Liver (tissue), 8 donors: ENCODE measurements at regions not wholly inside any gene's neighbourhood (a gene's known extent, or its start where the extent isn't known, plus 50 kb on each side); places are given as distances from the start of the nearest gene placed in this dataset.

Source experiments
- DNase-seq: peaks from one replicate; pipeline ENCODE4 v3.0.0-alpha.2; 2017; ENCODE audit warnings: low spot score
- H3K27ac ChIP-seq, 2 donors: one replicate each; pipeline ENCODE4 v1.7.0; 2013; ENCODE audit warnings: inconsistent platforms in 2 of 2, low read length in 2 of 2, control low read depth in 1 of 2, low read depth in 1 of 2, mild to moderate bottlenecking in 1 of 2
- H3K27me3 ChIP-seq, 4 donors: one replicate each; pipeline versions ENCODE4 v1.6.1 to v1.7.0; 2013; ENCODE audit warnings: low read length in 3 of 4, inconsistent platforms in 1 of 4, mild to moderate bottlenecking in 1 of 4, moderate library complexity in 1 of 4; ENCODE audit not compliant: control insufficient read depth in 4 of 4, insufficient read depth in 4 of 4
- H3K36me3 ChIP-seq, 4 donors: one replicate each; pipeline versions ENCODE4 v1.6.1 to v1.7.0; 2013; ENCODE audit warnings: low read length in 3 of 4, mild to moderate bottlenecking in 3 of 4, low read depth in 1 of 4, moderate library complexity in 1 of 4; ENCODE audit not compliant: control insufficient read depth in 4 of 4, insufficient read depth in 3 of 4
- H3K4me1 ChIP-seq, 4 donors: one replicate each; pipeline versions ENCODE4 v1.6.1 to v1.7.0; 2013; ENCODE audit warnings: low read length in 3 of 4, mild to moderate bottlenecking in 3 of 4, moderate library complexity in 1 of 4; ENCODE audit not compliant: control insufficient read depth in 4 of 4, insufficient read depth in 4 of 4
- H3K4me3 ChIP-seq, 3 donors: one replicate each; pipeline versions ENCODE4 v1.6.1 to v1.7.0; 2013; ENCODE audit warnings: low read length in 3 of 3, control low read depth in 1 of 3, low read depth in 1 of 3, mild to moderate bottlenecking in 1 of 3
- H3K9ac ChIP-seq, 2 donors: one replicate each; pipeline ENCODE4 v1.7.0; 2013; ENCODE audit warnings: low read length in 2 of 2, mild to moderate bottlenecking in 2 of 2, moderate library complexity in 2 of 2, control low read depth in 1 of 2, low read depth in 1 of 2
- H3K9me3 ChIP-seq, 4 donors: one replicate each; pipeline versions ENCODE4 v1.6.1 to v1.7.0; 2013; ENCODE audit warnings: low read length in 3 of 4; ENCODE audit not compliant: control insufficient read depth in 4 of 4
- ATF3 ChIP-seq: IDR thresholded peaks from 2 replicates; pipeline ENCODE4 v1.6.1; 2016; ENCODE audit warnings: antibody characterized with exemption
- CTCF ChIP-seq: fragments of 150-350 bp; IDR thresholded peaks from 2 replicates; pipeline ENCODE4 v1.5.1; 2017; ENCODE audit warnings: improper control_type of control experiment, low read depth, low read length; ENCODE audit not compliant: missing input control
- FOXA1 ChIP-seq: IDR thresholded peaks from 2 replicates; pipeline ENCODE4 v1.6.1; 2016; ENCODE audit warnings: antibody characterized with exemption
- FOXA2 ChIP-seq: IDR thresholded peaks from 2 replicates; pipeline ENCODE4 v1.6.1; 2016; ENCODE audit warnings: antibody characterized with exemption
- GABPA ChIP-seq, 2 donors: IDR thresholded peaks in 1 of 2; conservative IDR thresholded peaks in 1 of 2; 2 replicates each; pipeline ENCODE4 v1.6.1; 2016; ENCODE audit warnings: antibody characterized with exemption in 2 of 2, mild to moderate bottlenecking in 1 of 2, moderate library complexity in 1 of 2
- HNF4A ChIP-seq, 2 donors: conservative IDR thresholded peaks; 2 replicates each; pipeline ENCODE4 v1.6.1; 2016; ENCODE audit warnings: antibody characterized with exemption in 2 of 2, mild to moderate bottlenecking in 2 of 2
- HNF4G ChIP-seq: IDR thresholded peaks from 2 replicates; pipeline ENCODE4 v1.6.1; 2016; ENCODE audit warnings: antibody characterized with exemption
- JUND ChIP-seq, 2 donors: IDR thresholded peaks; 2 replicates each; pipeline ENCODE4 v1.6.1; 2016; ENCODE audit warnings: antibody characterized with exemption in 2 of 2
- MAX ChIP-seq: IDR thresholded peaks from 2 replicates; pipeline ENCODE4 v1.6.1; 2016; ENCODE audit warnings: antibody characterized with exemption
- NR2F2 ChIP-seq: IDR thresholded peaks from 2 replicates; pipeline ENCODE4 v1.6.1; 2016; ENCODE audit warnings: antibody characterized with exemption
- RAD21 ChIP-seq, 2 donors: IDR thresholded peaks; 2 replicates each; pipeline ENCODE4 v1.6.1; 2016; ENCODE audit warnings: antibody characterized with exemption in 2 of 2, mild to moderate bottlenecking in 2 of 2
- RXRA ChIP-seq, 2 donors: IDR thresholded peaks; 2 replicates each; pipeline ENCODE4 v1.6.1; 2017 to 2018; ENCODE audit warnings: antibody characterized with exemption in 2 of 2, mild to moderate bottlenecking in 1 of 2
- SP1 ChIP-seq: IDR thresholded peaks from 2 replicates; pipeline ENCODE4 v1.6.1; 2018; ENCODE audit warnings: antibody characterized with exemption, mild to moderate bottlenecking
- TAF1 ChIP-seq: conservative IDR thresholded peaks from 2 replicates; pipeline ENCODE4 v1.6.1; 2016; ENCODE audit warnings: antibody characterized with exemption, mild to moderate bottlenecking
- YY1 ChIP-seq: IDR thresholded peaks from 2 replicates; pipeline ENCODE4 v1.6.1; 2016; ENCODE audit warnings: antibody characterized with exemption, mild to moderate bottlenecking
- ZBTB33 ChIP-seq: IDR thresholded peaks from 2 replicates; pipeline ENCODE4 v1.6.1; 2016; ENCODE audit warnings: antibody characterized with exemption
- WGBS: extraction: QIAGEN DNeasy Blood & Tissue Kit; methylation state at CpG from one replicate; pipeline ENCODE4 v1.1.7; 2013; 5-methylcytosine and 5-hydroxymethylcytosine counted together
- donor health status: healthy.
- donor health status: healthy.
- donor health status: healthy.
- donor health status: healthy.
- donor health status: healthy.

DNA sequence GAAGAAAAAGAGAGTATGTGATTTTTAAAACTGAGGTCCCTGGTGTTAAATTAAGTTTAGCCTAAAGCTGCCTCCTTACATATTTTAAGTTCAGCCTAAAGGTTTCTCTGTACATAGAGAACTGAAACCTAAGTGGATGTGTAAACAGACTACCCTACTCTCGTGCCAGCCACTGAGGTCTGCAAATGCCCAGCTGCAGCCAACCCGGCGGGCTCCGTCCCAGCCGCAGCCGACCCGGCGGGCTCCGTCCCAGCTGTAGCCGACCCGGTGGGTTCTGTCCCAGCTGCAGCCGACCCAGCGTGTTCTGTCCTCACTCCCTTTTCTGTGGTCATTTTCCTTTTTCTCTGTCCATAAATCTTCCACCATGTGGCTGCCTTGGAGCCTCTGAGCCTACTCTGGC lies 97.2 kb upstream of the SFSWAP start (continued):
- TF ChIP-seq CTCF, result no peak
- no peak for TF ChIP-seq FOXA2

DNA sequence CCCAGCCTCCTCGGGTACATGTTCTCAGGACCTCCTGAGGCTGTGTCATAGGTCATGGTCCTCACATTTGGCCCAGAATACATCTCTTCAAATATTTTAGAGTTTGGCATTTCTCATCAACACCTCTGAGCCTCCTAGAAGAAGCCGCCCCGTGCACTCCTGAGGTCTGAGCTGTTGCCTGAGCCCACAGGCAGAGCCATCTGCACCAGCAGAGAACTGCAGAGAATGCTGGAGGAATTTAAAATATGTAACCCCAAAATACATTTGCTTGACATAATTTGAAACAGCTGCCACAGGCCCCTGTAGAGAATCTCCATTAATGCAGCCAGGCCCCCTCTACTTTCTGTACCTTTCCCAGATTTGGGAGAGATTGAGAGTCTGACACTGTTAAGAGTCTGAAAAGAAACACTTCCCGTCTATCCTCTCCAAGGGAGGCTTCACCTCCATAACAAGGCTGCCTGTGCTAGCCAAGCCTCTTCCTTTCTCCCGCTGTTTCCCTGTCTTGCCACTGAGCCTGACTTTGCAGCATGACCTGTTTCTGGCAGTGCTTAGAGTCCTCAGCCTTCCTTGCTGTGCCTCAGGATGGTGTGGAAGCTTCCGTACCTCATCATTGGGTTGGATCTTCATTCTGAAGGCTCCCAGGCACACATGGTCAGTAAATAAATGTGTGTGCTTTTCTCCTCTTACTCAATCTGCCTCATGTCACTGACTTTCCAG lies 95.4 kb upstream of the SFSWAP start:
- H3K4me3 ChIP-seq, result no peak overlapping the region
- H3K4me1 ChIP-seq, result no peaks in the 10 kb centered on the region
- no peaks in the 10 kb centered on the region for H3K36me3 ChIP-seq
- no peak overlapping the region for H3K27ac ChIP-seq
- no peaks in the 10 kb centered on the region for H3K27me3 ChIP-seq
- H3K9ac ChIP-seq, result no peak overlapping the region
- no peak for TF ChIP-seq RAD21 (IDR thresholded peaks at IDR 0.05)
- TF ChIP-seq HNF4G, result no peak
- TF ChIP-seq CTCF, result no peak
- no peak for TF ChIP-seq YY1
- no peak for TF ChIP-seq FOXA1
- TF ChIP-seq NR2F2, result no peak
- TF ChIP-seq SP1, result no peak
- TF ChIP-seq GABPA (IDR thresholded peaks at IDR 0.05 in 1 of 2, conservative IDR thresholded peaks at IDR 0.05 in 1 of 2), result no peak
- no peak for TF ChIP-seq RXRA (IDR thresholded peaks at IDR 0.05)
- TF ChIP-seq TAF1, result no peak
- TF ChIP-seq JUND (IDR thresholded peaks at IDR 0.05), result no peak
- no peak for TF ChIP-seq ZBTB33
- no peak for TF ChIP-seq FOXA2
- no peak for TF ChIP-seq MAX
- TF ChIP-seq HNF4A (conservative IDR thresholded peaks at IDR 0.05), result no peak
- TF ChIP-seq ATF3, result no peak
- no peaks in the 10 kb centered on the region for H3K9me3 ChIP-seq
- WGBS, result 60% methylated on average over 6 of the region's 6 CpGs
- no peak for DNase-seq
